ENCODE measurements at regions not wholly inside any gene's neighbourhood (a gene's known extent, or its start where the extent isn't known, plus 50 kb on each side); places are given as distances from the start of the nearest gene placed in this dataset.
"Not testable (repeated sequence)": the region's sequence is repeated elsewhere in the genome, so short reads cannot be mapped to it uniquely, and the experiment has no call there.

DNA sequence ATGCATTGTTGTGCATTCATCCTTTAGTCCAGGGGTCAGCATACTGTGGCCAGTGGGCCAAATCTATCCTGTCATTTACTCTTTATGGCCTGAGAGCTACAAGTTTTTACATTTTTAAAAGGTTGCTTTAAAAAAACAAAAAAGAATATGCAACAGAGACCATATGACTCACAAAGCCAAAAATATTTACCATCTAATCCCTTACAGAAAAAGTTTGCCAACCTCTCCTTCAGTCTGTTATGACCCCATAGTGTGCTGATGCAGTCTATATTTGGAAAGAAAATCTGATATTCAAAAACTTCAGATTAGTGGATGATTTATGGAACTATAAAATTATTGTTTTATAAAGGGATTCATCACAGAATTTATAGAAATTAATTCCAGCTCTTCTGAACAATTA, 237.5 kb upstream of the IL12A start:
- DNase-seq = no peak
- Histone ChIP-seq H3K4me3 (no peak overlapping the region), H3K4me1 (peaks cover 0 to 4% (median 0%) of the 10 kb centered on the region in 4 donors), H3K27ac (no peak overlapping the region), H3K9me3 (no peaks in the 10 kb centered on the region), H3K36me3 (no peaks in the 10 kb centered on the region), H3K27me3 (no peaks in the 10 kb centered on the region)
- no peak for TF ChIP-seq EP300 (IDR thresholded peaks at IDR 0.05; ENCODE audit: low read depth)
- TF ChIP-seq POLR2A (IDR thresholded peaks at IDR 0.05) = no peak
- no peak for TF ChIP-seq CTCF (IDR thresholded peaks at IDR 0.05)
- no peak for TF ChIP-seq POLR2AphosphoS5 (IDR thresholded peaks at IDR 0.05)
- intact Hi-C loops (cut with DNase I; ENCODE audit: low total_unique reads) = no loop called here
- in situ Hi-C loops (cut with MboI; ENCODE audit: low pct_ligation_motif_present in 1 of 4, low pct_unique_long_range_greater_than_20kb in 1 of 4, low sequenced_read_pairs in 3 of 4) = no loop called here

DNA sequence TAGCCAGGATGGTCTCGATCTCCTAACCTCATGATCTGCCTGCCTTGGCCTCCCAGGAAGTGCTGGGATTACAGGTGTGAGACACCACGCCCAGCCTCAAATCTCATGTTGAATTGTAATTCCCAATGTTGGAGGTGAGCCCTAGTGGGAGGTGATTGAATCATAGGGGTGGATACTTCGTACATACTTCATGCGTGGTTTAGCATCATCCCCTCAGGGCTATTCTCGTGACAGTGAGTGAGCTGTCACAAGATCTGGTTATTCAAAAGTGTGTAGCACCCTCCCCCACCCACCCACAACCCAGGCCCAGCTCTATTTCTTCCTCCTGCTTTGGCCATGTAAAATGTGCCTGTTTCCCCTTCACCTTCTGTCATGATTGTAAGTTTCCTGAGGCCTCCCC, 236.9 kb upstream of the IL12A start:
- intact Hi-C loops (cut with DNase I; ENCODE audit: low total_unique reads) (no loop called here), in situ Hi-C loops (cut with MboI; ENCODE audit: low pct_ligation_motif_present in 1 of 4, low pct_unique_long_range_greater_than_20kb in 1 of 4, low sequenced_read_pairs in 3 of 4) (no loop called here)
- Histone ChIP-seq H3K4me1 (peaks cover 0 to 4% (median 0%) of the 10 kb centered on the region in 4 donors), H3K9me3 (no peaks in the 10 kb centered on the region), H3K4me3 (no peak overlapping the region), H3K36me3 (no peaks in the 10 kb centered on the region), H3K27me3 (no peaks in the 10 kb centered on the region), H3K27ac (no peak overlapping the region)
- WGBS, 2 donors (ENCODE audit: low coverage in 1 of 2) = 87% methylated on average over 5 of the region's 5 CpGs; no CpG with 5 or more reads in 1 of the 2 donors
- DNase-seq = no peak
- TF ChIP-seq CTCF (IDR thresholded peaks at IDR 0.05) (no peak), EP300 (IDR thresholded peaks at IDR 0.05; ENCODE audit: low read depth) (no peak), POLR2A (IDR thresholded peaks at IDR 0.05) (no peak), POLR2AphosphoS5 (IDR thresholded peaks at IDR 0.05) (no peak)

GRCh38 chr3:159756279-159757207, 232.1 kb upstream of the IL12A start:
- in situ Hi-C loops (cut with MboI; ENCODE audit: low pct_ligation_motif_present in 1 of 4, low pct_unique_long_range_greater_than_20kb in 1 of 4, low sequenced_read_pairs in 3 of 4); DNase-seq; H3K36me3 ChIP-seq; H3K9me3 ChIP-seq; H3K4me3 ChIP-seq; H3K27me3 ChIP-seq; H3K27ac ChIP-seq; H3K4me1 ChIP-seq: not testable (repeated sequence)
- WGBS, 2 donors (ENCODE audit: low coverage in 1 of 2) = 59% methylated on average over 5 of the region's 5 CpGs; no CpG with 5 or more reads in 1 of the 2 donors
- intact Hi-C loops (cut with DNase I; ENCODE audit: low total_unique reads) = loop anchor here (5.0 kb wide), 1 partner anchor 144 kb away; no protein-coding TSS in a partner anchor

DNA sequence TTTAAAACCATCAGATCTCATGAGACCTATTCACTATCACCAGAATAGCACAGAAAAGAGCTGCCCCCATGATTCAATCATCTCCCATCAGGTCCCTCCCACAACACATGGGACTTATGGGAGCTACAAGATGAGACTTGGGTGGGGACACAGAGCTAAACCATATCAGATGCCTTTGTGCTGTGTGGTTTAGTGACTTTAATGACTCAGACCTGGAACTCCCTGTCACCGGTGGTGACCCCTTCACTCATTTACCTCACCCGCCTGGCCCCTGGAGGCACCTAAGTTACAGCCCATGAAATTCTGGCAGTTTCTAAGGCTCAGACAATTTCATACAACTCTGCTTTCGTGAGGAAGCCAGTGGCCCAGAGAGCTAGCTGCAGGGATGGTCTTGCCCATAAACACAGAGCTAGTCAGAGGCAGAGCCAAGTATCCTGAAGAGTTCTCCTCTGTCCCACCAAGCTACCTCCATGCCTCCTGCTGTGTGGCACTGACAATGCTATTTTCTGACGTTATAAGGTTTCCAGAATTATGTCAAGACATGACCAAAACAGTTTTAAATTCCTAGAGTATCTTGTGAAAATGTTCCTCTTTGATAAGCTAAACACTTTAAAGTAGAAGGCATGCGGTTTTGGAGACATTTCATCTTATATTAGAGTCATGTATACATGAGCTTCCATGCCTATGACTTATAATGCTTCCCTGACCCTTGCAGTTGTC, 231.1 kb upstream of the IL12A start:
- DNase-seq = no peak
- 73 to 81% methylated on average over 3 to 5 of the region's 5 CpGs for WGBS, 2 donors (ENCODE audit: low coverage in 1 of 2)
- no peaks in the 10 kb centered on the region for H3K36me3 ChIP-seq
- intact Hi-C loops (cut with DNase I; ENCODE audit: low total_unique reads) (loop anchor here (5.0 kb wide), 1 partner anchor 145 kb away; no protein-coding TSS in a partner anchor), in situ Hi-C loops (cut with MboI; ENCODE audit: low pct_ligation_motif_present in 1 of 4, low pct_unique_long_range_greater_than_20kb in 1 of 4, low sequenced_read_pairs in 3 of 4) (no loop called here)
- H3K27ac ChIP-seq = no peak overlapping the region
- H3K9me3 ChIP-seq = no peaks in the 10 kb centered on the region
- peaks cover 0 to 9% (median under 1%) of the 10 kb centered on the region in 4 donors for H3K4me1 ChIP-seq
- H3K4me3 ChIP-seq = no peak overlapping the region
- TF ChIP-seq POLR2A (IDR thresholded peaks at IDR 0.05) = no peak
- TF ChIP-seq POLR2AphosphoS5 (IDR thresholded peaks at IDR 0.05) = no peak
- no peak for TF ChIP-seq EP300 (IDR thresholded peaks at IDR 0.05; ENCODE audit: low read depth)
- TF ChIP-seq CTCF (IDR thresholded peaks at IDR 0.05) = no peak
- no peaks in the 10 kb centered on the region for H3K27me3 ChIP-seq
